HG03095 (cell line): ENCODE measurements at regions not wholly inside any gene's neighbourhood (a gene's known extent, or its start where the extent isn't known, plus 50 kb on each side); places are given as distances from the start of the nearest gene placed in this dataset.
"Not testable (repeated sequence)": the region's sequence is repeated elsewhere in the genome, so short reads cannot be mapped to it uniquely, and the experiment has no call there.

Experiments used
- ATAC-seq: cut with Tn5 transposase; IDR thresholded peaks from one replicate; pipeline ENCODE4 v1.9.1; 2021; ENCODE audit warnings: moderate library complexity; ENCODE audit not compliant: unreplicated experiment

- ATAC-seq, result not testable (repeated sequence)
Measured at GRCh38 chr11:134588460-134589110, 176.5 kb upstream of the B3GAT1 start.

- ATAC-seq, result no peak
Measured at GRCh38 chr11:134587345-134587744, 175.3 kb upstream of the B3GAT1 start.

GRCh38 chr11:134586726-134587125 lies 174.7 kb upstream of the B3GAT1 start:
- ATAC-seq, result no peak

- no peak for ATAC-seq
Measured at GRCh38 chr11:134585666-134586610, 173.9 kb upstream of the B3GAT1 start.

GRCh38 chr11:134584706-134585445 lies 172.8 kb upstream of the B3GAT1 start:
- ATAC-seq, result no peak

- ATAC-seq, result no peak
Measured at GRCh38 chr11:134584001-134584561, 172.0 kb upstream of the B3GAT1 start.

- ATAC-seq, result no peak
Measured at GRCh38 chr11:134583397-134583990, 171.5 kb upstream of the B3GAT1 start.

- no peak for ATAC-seq
Measured at GRCh38 chr11:134582770-134583095, 170.7 kb upstream of the B3GAT1 start.

GRCh38 chr11:134581966-134582769 lies 170.1 kb upstream of the B3GAT1 start:
- no peak for ATAC-seq

GRCh38 chr11:134581121-134581626 lies 169.1 kb upstream of the B3GAT1 start:
- no peak for ATAC-seq

GRCh38 chr11:134580610-134580975 lies 168.6 kb upstream of the B3GAT1 start:
- ATAC-seq, result no peak

- no peak for ATAC-seq
Measured at GRCh38 chr11:134579724-134580609, 167.9 kb upstream of the B3GAT1 start.

- no peak for ATAC-seq
Measured at GRCh38 chr11:134578807-134579723, 167.0 kb upstream of the B3GAT1 start.

- no peak for ATAC-seq
Measured at GRCh38 chr11:134577751-134578395, 165.8 kb upstream of the B3GAT1 start.

- ATAC-seq, result no peak
Measured at GRCh38 chr11:134576721-134577171, 164.7 kb upstream of the B3GAT1 start.

GRCh38 chr11:134576286-134576685 lies 164.2 kb upstream of the B3GAT1 start:
- ATAC-seq, result no peak

GRCh38 chr11:134575504-134576230 lies 163.6 kb upstream of the B3GAT1 start:
- no peak for ATAC-seq
